ENCODE measurements at regions not wholly inside any gene's neighbourhood (a gene's known extent, or its start where the extent isn't known, plus 50 kb on each side); places are given as distances from the start of the nearest gene placed in this dataset.

GRCh38 chr11:112834277-112834755, 126.9 kb upstream of the NCAM1 start:
- TF ChIP-seq POLR2A (IDR thresholded peaks at IDR 0.05), result no peak
- no peak for TF ChIP-seq CTCF (IDR thresholded peaks at IDR 0.05)
- no peak for TF ChIP-seq POLR2AphosphoS5 (IDR thresholded peaks at IDR 0.05; ENCODE audit: insufficient read depth in 1 of 2, low read depth in 1 of 2)

Measured in vagina (tissue), 2 donors.